GM20000 (cell line): ENCODE measurements at regions not wholly inside any gene's neighbourhood (a gene's known extent, or its start where the extent isn't known, plus 50 kb on each side); places are given as distances from the start of the nearest gene placed in this dataset.
"Not testable (repeated sequence)": the region's sequence is repeated elsewhere in the genome, so short reads cannot be mapped to it uniquely, and the experiment has no call there.

ENCODE experiments used
- DNase-seq: peaks from one replicate; pipeline ENCODE4 v3.0.0; 2012; ENCODE audit warnings: low spot score
- CTCF ChIP-seq: IDR thresholded peaks from 2 replicates; pipeline ENCODE4 v1.5.1; 2012; ENCODE audit warnings: mild to moderate bottlenecking, control low read depth; ENCODE audit errors: extremely low read depth, missing control alignments

GRCh38 chr4:31187979-31188378 lies 467.8 kb downstream of the PCDH7 start:
- TF ChIP-seq CTCF = no peak
- DNase-seq = no peak

- no peak for DNase-seq
- no peak for TF ChIP-seq CTCF
Observed at GRCh38 chr4:31189938-31190337, 469.8 kb downstream of the PCDH7 start.

GRCh38 chr4:31190671-31191070 lies 470.5 kb downstream of the PCDH7 start:
- TF ChIP-seq CTCF = no peak
- no peak for DNase-seq

- TF ChIP-seq CTCF = no peak
- no peak for DNase-seq
Observed at GRCh38 chr4:31192341-31192740, 472.2 kb downstream of the PCDH7 start.

GRCh38 chr4:31193521-31193920 lies 473.4 kb downstream of the PCDH7 start:
- no peak for TF ChIP-seq CTCF
- no peak for DNase-seq

- no peak for DNase-seq
- no peak for TF ChIP-seq CTCF
Observed at GRCh38 chr4:31194823-31195222, 474.7 kb downstream of the PCDH7 start.

GRCh38 chr4:31199644-31200043 lies 479.5 kb downstream of the PCDH7 start:
- no peak for TF ChIP-seq CTCF
- DNase-seq = no peak

GRCh38 chr4:31202054-31202453 lies 481.9 kb downstream of the PCDH7 start:
- DNase-seq = not testable (repeated sequence)
